ENCODE measurements at regions not wholly inside any gene's neighbourhood (a gene's known extent, or its start where the extent isn't known, plus 50 kb on each side); places are given as distances from the start of the nearest gene placed in this dataset.

GRCh38 chr4:137300776-137301175 lies 231.5 kb downstream of the PCDH18 start:
- Histone ChIP-seq H3K27me3 (ENCODE audit: low read length) (no peaks in the 10 kb centered on the region), H3K9ac (ENCODE audit: low read length) (no peak overlapping the region), H3K27ac (ENCODE audit: low read length) (no peak overlapping the region), H3K9me3 (ENCODE audit: low read length) (no peaks in the 10 kb centered on the region), H3K36me3 (ENCODE audit: low read depth, low read length) (no peaks in the 10 kb centered on the region), H3K79me2 (ENCODE audit: low read length) (no peaks in the 10 kb centered on the region), H3K4me3 (ENCODE audit: low read length) (no peak overlapping the region), H2AFZ (ENCODE audit: low read length) (no peak overlapping the region), H3F3A (ENCODE audit: low read length, unreplicated experiment) (no peaks in the 10 kb centered on the region), H3K4me1 (ENCODE audit: insufficient read depth, low read length) (no peaks in the 10 kb centered on the region), H3K9me2 (replicated peaks; ENCODE audit: low read length) (no peaks in the 10 kb centered on the region), H4K20me1 (ENCODE audit: low read length) (no peaks in the 10 kb centered on the region), H3K4me2 (ENCODE audit: low read length) (no peak overlapping the region)
- POLR2A ChIA-PET (ENCODE audit: unreplicated experiment): no interaction called here
- ATAC-seq (peak; percentile 18), DNase-seq (peak; percentile 24)
- CTCF ChIA-PET: no interaction called here
- BruUV-seq (replicated peaks): no TSS peak
- intact Hi-C loops (cut with micrococcal nuclease): no loop called here
- TF ChIP-seq EZH2 (IDR thresholded peaks at IDR 0.05; ENCODE audit: low read length, unreplicated experiment) (no peak), CTCF (conservative IDR thresholded peaks at IDR 0.05; ENCODE audit: low read depth, low read length) (no peak), EZH2phosphoT487 (IDR thresholded peaks at IDR 0.05; ENCODE audit: borderline replicate concordance, low read length) (no peak)

GRCh38 chr4:137299281-137299680 lies 233.0 kb downstream of the PCDH18 start:
- ChIA-PET POLR2A (ENCODE audit: unreplicated experiment) (interaction anchor here (0.7 kb wide), 1 partner anchor 365 kb away, joined by 4 read pairs; no protein-coding TSS in a partner anchor), CTCF (no interaction called here)
- no peaks in the 10 kb centered on the region for H3K9me3 ChIP-seq (ENCODE audit: low read length)
- H3K4me3 ChIP-seq (ENCODE audit: low read length): no peak overlapping the region
- H3K4me1 ChIP-seq (ENCODE audit: insufficient read depth, low read length): no peaks in the 10 kb centered on the region
- no peaks in the 10 kb centered on the region for H4K20me1 ChIP-seq (ENCODE audit: low read length)
- TF ChIP-seq CTCF (conservative IDR thresholded peaks at IDR 0.05; ENCODE audit: low read depth, low read length): no peak
- no peak for TF ChIP-seq EZH2phosphoT487 (IDR thresholded peaks at IDR 0.05; ENCODE audit: borderline replicate concordance, low read length)
- no peak for TF ChIP-seq EZH2 (IDR thresholded peaks at IDR 0.05; ENCODE audit: low read length, unreplicated experiment)
- DNase-seq: no peak
- no peaks in the 10 kb centered on the region for H3K79me2 ChIP-seq (ENCODE audit: low read length)
- no peaks in the 10 kb centered on the region for H3F3A ChIP-seq (ENCODE audit: low read length, unreplicated experiment)
- H2AFZ ChIP-seq (ENCODE audit: low read length): no peak overlapping the region
- H3K27ac ChIP-seq (ENCODE audit: low read length): no peak overlapping the region
- H3K27me3 ChIP-seq (ENCODE audit: low read length): no peaks in the 10 kb centered on the region
- H3K9ac ChIP-seq (ENCODE audit: low read length): no peak overlapping the region
- no peaks in the 10 kb centered on the region for H3K36me3 ChIP-seq (ENCODE audit: low read depth, low read length)
- H3K4me2 ChIP-seq (ENCODE audit: low read length): no peak overlapping the region
- no peak for ATAC-seq
- no TSS peak for BruUV-seq (replicated peaks)
- intact Hi-C loops (cut with micrococcal nuclease): no loop called here
- H3K9me2 ChIP-seq (replicated peaks; ENCODE audit: low read length): no peaks in the 10 kb centered on the region

- no TSS peak for BruUV-seq (replicated peaks)
- POLR2A ChIA-PET (ENCODE audit: unreplicated experiment): no interaction called here
- H3K27me3 ChIP-seq (ENCODE audit: low read length): no peaks in the 10 kb centered on the region
- H2AFZ ChIP-seq (ENCODE audit: low read length): no peak overlapping the region
- intact Hi-C loops (cut with micrococcal nuclease): no loop called here
- H3K36me3 ChIP-seq (ENCODE audit: low read depth, low read length): no peaks in the 10 kb centered on the region
- no peak overlapping the region for H3K4me2 ChIP-seq (ENCODE audit: low read length)
- H3K27ac ChIP-seq (ENCODE audit: low read length): no peak overlapping the region
- no peaks in the 10 kb centered on the region for H3K79me2 ChIP-seq (ENCODE audit: low read length)
- CTCF ChIA-PET: no interaction called here
- no peaks in the 10 kb centered on the region for H3K4me1 ChIP-seq (ENCODE audit: insufficient read depth, low read length)
- TF ChIP-seq EZH2 (IDR thresholded peaks at IDR 0.05; ENCODE audit: low read length, unreplicated experiment) (no peak), EZH2phosphoT487 (IDR thresholded peaks at IDR 0.05; ENCODE audit: borderline replicate concordance, low read length) (no peak), CTCF (conservative IDR thresholded peaks at IDR 0.05; ENCODE audit: low read depth, low read length) (no peak)
- no peak overlapping the region for H3K9ac ChIP-seq (ENCODE audit: low read length)
- no peak overlapping the region for H3K4me3 ChIP-seq (ENCODE audit: low read length)
- H3F3A ChIP-seq (ENCODE audit: low read length, unreplicated experiment): no peaks in the 10 kb centered on the region
- H3K9me3 ChIP-seq (ENCODE audit: low read length): no peaks in the 10 kb centered on the region
- no peak for DNase-seq
- no peaks in the 10 kb centered on the region for H4K20me1 ChIP-seq (ENCODE audit: low read length)
- no peak for ATAC-seq
- no peaks in the 10 kb centered on the region for H3K9me2 ChIP-seq (replicated peaks; ENCODE audit: low read length)
Observed at GRCh38 chr4:137293281-137293680, 239.0 kb downstream of the PCDH18 start.
